Gastrocnemius medialis (tissue), 4 donors: ENCODE measurements at regions not wholly inside any gene's neighbourhood (a gene's known extent, or its start where the extent isn't known, plus 50 kb on each side); places are given as distances from the start of the nearest gene placed in this dataset.

ENCODE experiments used
- CTCF ChIP-seq, 5 experiments: fragments of 450-650 bp in 3 of 5; fragments of 200-600 bp in 2 of 5; sonication (generic) in 2 of 5; IDR thresholded peaks in 4 of 5; conservative IDR thresholded peaks in 1 of 5; 1 replicate in 4 of 5; 2 replicates in 1 of 5; pipeline ENCODE4 v1.5.1; 2016 to 2019; ENCODE audit warnings: antibody characterized with exemption in 5 of 5, mild to moderate bottlenecking in 3 of 5, moderate library complexity in 3 of 5
- POLR2A ChIP-seq, 2 donors: fragments of 450-650 bp; IDR thresholded peaks; one replicate each; pipeline ENCODE4 v1.6.1; 2017; ENCODE audit warnings: antibody characterized with exemption in 2 of 2, mild to moderate bottlenecking in 2 of 2, moderate library complexity in 2 of 2

DNA sequence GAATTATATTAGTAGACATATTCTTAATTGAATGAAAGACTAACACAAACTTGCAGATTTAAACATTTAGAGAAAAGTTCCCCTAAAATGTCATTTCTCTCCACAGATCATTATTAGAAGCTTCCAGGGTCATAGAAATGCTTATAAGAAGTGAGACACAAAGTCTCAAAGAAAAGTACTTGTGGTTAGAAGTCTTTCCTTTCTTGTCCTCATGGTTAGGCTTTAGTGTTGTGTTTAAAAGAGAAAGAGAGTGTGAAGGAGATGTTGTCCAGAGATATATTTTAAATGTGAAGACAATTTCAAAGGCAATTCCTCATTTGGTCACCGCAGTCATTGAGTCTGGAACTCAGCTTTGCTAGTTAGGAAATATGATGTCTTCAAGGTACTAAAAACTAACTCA lies 230.4 kb upstream of the ARPP21 start:
- TF ChIP-seq CTCF (IDR thresholded peaks at IDR 0.05 in 4 of 5, conservative IDR thresholded peaks at IDR 0.05 in 1 of 5), result no peak
- TF ChIP-seq POLR2A (IDR thresholded peaks at IDR 0.05), result no peak
